Heart left ventricle (tissue), 13 donors: ENCODE measurements at regions not wholly inside any gene's neighbourhood (a gene's known extent, or its start where the extent isn't known, plus 50 kb on each side); places are given as distances from the start of the nearest gene placed in this dataset.

Experiments
- CTCF ChIP-seq, 12 donors: fragments of 200-600 bp; sonication (generic) in 4 of 12; IDR thresholded peaks; one replicate each; pipeline versions ENCODE4 v1.5.0 to v1.8.0; 2018 to 2022; ENCODE audit warnings: antibody characterized with exemption in 12 of 12, mild to moderate bottlenecking in 5 of 12
- POLR2A ChIP-seq, 2 donors: fragments of 450-650 bp; IDR thresholded peaks; one replicate each; pipeline ENCODE4 v1.6.1; 2017; ENCODE audit warnings: antibody characterized with exemption in 2 of 2, mild to moderate bottlenecking in 2 of 2, moderate library complexity in 2 of 2
- donor health status: ischemic (EF 13 %, LVEDD 7.1; RV severe dilation, severe dysfunction).
- donor health status: DM: no; HTN: yes; CAD: no.
- donor health status: DM: no; HTN: no; CAD: no.
- donor health status: ischemic (EF 25% LVEDD 6.9; RV normal size, moderate dysfunction).
- donor health status: ischemic (EF 25% LVEDD 5.7; RV mildly dilated, moderate dysfunction).
- donor health status: ischemic (EF 35%, LVEDD 5.7; RV mildly dilated, moderate dysfunction).
- donor health status: nonischemic (EF 11% LVEDD 7.7; RV severe dilation, severe dysfunction).
- donor health status: DM: yes; HTN: yes; CAD: no.
- donor health status: PGD.
- donor health status: ischemic (EF 29% LVEDD 5.4; RV normal size, mild dysfunction).
- donor health status: nonischemic (EF 23%, LVEDD 6.1; RV moderate dilation, normal function).

GRCh38 chr6:167553736-167554119 lies 228.8 kb downstream of the TTLL2 start:
- TF ChIP-seq CTCF (IDR thresholded peaks at IDR 0.05) (no peak), POLR2A (IDR thresholded peaks at IDR 0.05) (no peak)
